ENCODE measurements at regions not wholly inside any gene's neighbourhood (a gene's known extent, or its start where the extent isn't known, plus 50 kb on each side); places are given as distances from the start of the nearest gene placed in this dataset.

DNA sequence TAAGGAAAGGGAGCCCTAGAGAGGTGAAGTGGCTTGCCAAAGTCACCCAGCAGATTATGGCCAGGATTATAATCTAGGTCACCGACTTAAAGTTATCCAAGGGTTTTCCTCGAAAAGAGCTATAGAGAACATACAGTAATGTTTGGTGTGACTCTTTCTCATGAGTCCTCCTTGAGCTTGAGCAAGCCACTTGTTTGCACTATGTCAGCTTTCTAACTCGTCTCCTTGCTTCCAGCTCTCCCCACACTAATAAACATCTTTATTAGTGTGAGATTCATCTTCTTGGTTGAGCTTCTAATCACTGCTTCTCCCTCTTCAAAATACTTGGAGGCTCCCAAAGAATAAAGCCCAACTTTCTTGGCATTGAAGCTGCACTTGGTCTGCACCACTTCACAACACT is 390.0 kb upstream of the USP24 start:
- no peaks in the 10 kb centered on the region for H3K36me3 ChIP-seq (ENCODE audit: low read depth)
- H3K4me2 ChIP-seq, result no peak overlapping the region
- no peak overlapping the region for H3K4me3 ChIP-seq
- ChIA-PET POLR2A (ENCODE audit: unreplicated experiment) (interaction anchor here (0.6 kb wide), 1 partner anchor 1174 kb away, joined by 3 read pairs; no protein-coding TSS in a partner anchor), CTCF (no interaction called here)
- H2AFZ ChIP-seq, result no peak overlapping the region
- BruUV-seq (replicated peaks), result no TSS peak
- peaks cover 9% of the 10 kb centered on the region; the same call in 1 of the 2 replicates for H3K9me3 ChIP-seq (ENCODE audit: insufficient read depth, low read depth)
- no peaks in the 10 kb centered on the region for H3K4me1 ChIP-seq (replicated peaks; ENCODE audit: insufficient read depth)
- intact Hi-C loops (cut with micrococcal nuclease; ENCODE audit: unreplicated experiment), result no loop called here
- no peak for DNase-seq
- H3K79me2 ChIP-seq (ENCODE audit: low read depth), result no peaks in the 10 kb centered on the region
- H3K27me3 ChIP-seq (ENCODE audit: insufficient read depth, low read depth), result no peaks in the 10 kb centered on the region
- H4K20me1 ChIP-seq (ENCODE audit: insufficient read depth), result no peaks in the 10 kb centered on the region
- TF ChIP-seq CTCF (conservative IDR thresholded peaks at IDR 0.05) (no peak), EZH2 (IDR thresholded peaks at IDR 0.05; ENCODE audit: low read depth) (no peak)
- no peaks in the 10 kb centered on the region for H3K9me2 ChIP-seq (ENCODE audit: insufficient read depth)
- H3K27ac ChIP-seq, result no peak overlapping the region
- H3F3A ChIP-seq (ENCODE audit: insufficient read depth, low read depth), result no peaks in the 10 kb centered on the region

DNA sequence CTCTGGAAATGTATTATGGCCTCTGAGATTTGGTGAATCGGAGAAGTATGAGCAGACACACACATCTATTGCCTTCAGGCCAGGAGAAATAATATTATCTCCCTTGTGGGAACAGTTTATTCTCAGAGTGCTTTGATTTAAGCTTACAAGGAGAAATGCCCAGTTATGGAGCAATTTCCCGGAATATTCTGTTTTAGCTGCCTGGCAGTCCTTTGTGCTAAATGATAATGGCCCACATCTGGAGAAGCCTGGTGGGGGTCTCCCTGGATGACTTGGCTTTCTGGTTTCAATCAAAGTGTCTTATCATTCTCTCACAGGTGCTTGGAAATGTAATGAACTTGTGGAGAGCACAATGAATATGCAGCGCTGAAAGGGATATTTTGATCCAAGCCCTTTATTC is 389.6 kb upstream of the USP24 start:
- no peaks in the 10 kb centered on the region for H4K20me1 ChIP-seq (ENCODE audit: insufficient read depth)
- H3K4me3 ChIP-seq, result no peak overlapping the region
- no peak overlapping the region for H3K27ac ChIP-seq
- TF ChIP-seq EZH2 (IDR thresholded peaks at IDR 0.05; ENCODE audit: low read depth) (no peak), CTCF (conservative IDR thresholded peaks at IDR 0.05) (no peak)
- intact Hi-C loops (cut with micrococcal nuclease; ENCODE audit: unreplicated experiment), result no loop called here
- BruUV-seq (replicated peaks), result no TSS peak
- no peaks in the 10 kb centered on the region for H3F3A ChIP-seq (ENCODE audit: insufficient read depth, low read depth)
- no peaks in the 10 kb centered on the region for H3K36me3 ChIP-seq (ENCODE audit: low read depth)
- H3K9me3 ChIP-seq (ENCODE audit: insufficient read depth, low read depth), result peaks cover 9% of the 10 kb centered on the region; the same call in 1 of the 2 replicates
- H2AFZ ChIP-seq, result no peak overlapping the region
- no peak overlapping the region for H3K4me2 ChIP-seq
- H3K79me2 ChIP-seq (ENCODE audit: low read depth), result no peaks in the 10 kb centered on the region
- no peaks in the 10 kb centered on the region for H3K27me3 ChIP-seq (ENCODE audit: insufficient read depth, low read depth)
- ChIA-PET CTCF (interaction anchor here (0.7 kb wide), 1 partner anchor 18 kb away, joined by 4 read pairs; no protein-coding TSS in a partner anchor), POLR2A (ENCODE audit: unreplicated experiment) (no interaction called here)
- no peaks in the 10 kb centered on the region for H3K9me2 ChIP-seq (ENCODE audit: insufficient read depth)
- no peaks in the 10 kb centered on the region for H3K4me1 ChIP-seq (replicated peaks; ENCODE audit: insufficient read depth)
- no peak for DNase-seq

GRCh38 chr1:55604179-55604578 is 389.0 kb upstream of the USP24 start:
- H2AFZ ChIP-seq, result no peak overlapping the region
- H3K36me3 ChIP-seq (ENCODE audit: low read depth), result no peaks in the 10 kb centered on the region
- DNase-seq, result no peak
- no peaks in the 10 kb centered on the region for H3K4me1 ChIP-seq (replicated peaks; ENCODE audit: insufficient read depth)
- ChIA-PET POLR2A (ENCODE audit: unreplicated experiment) (no interaction called here), CTCF (interaction anchor here (0.7 kb wide), 1 partner anchor 18 kb away, joined by 4 read pairs; no protein-coding TSS in a partner anchor)
- H4K20me1 ChIP-seq (ENCODE audit: insufficient read depth), result no peaks in the 10 kb centered on the region
- no TSS peak for BruUV-seq (replicated peaks)
- intact Hi-C loops (cut with micrococcal nuclease; ENCODE audit: unreplicated experiment), result no loop called here
- no peak overlapping the region for H3K27ac ChIP-seq
- no peaks in the 10 kb centered on the region for H3F3A ChIP-seq (ENCODE audit: insufficient read depth, low read depth)
- TF ChIP-seq EZH2 (IDR thresholded peaks at IDR 0.05; ENCODE audit: low read depth) (no peak), CTCF (conservative IDR thresholded peaks at IDR 0.05) (no peak)
- H3K27me3 ChIP-seq (ENCODE audit: insufficient read depth, low read depth), result no peaks in the 10 kb centered on the region
- no peak overlapping the region for H3K4me2 ChIP-seq
- H3K4me3 ChIP-seq, result no peak overlapping the region
- H3K9me3 ChIP-seq (ENCODE audit: insufficient read depth, low read depth), result peaks cover 9% of the 10 kb centered on the region; the same call in 1 of the 2 replicates
- H3K79me2 ChIP-seq (ENCODE audit: low read depth), result no peaks in the 10 kb centered on the region
- H3K9me2 ChIP-seq (ENCODE audit: insufficient read depth), result no peaks in the 10 kb centered on the region
